ENCODE measurements at regions not wholly inside any gene's neighbourhood (a gene's known extent, or its start where the extent isn't known, plus 50 kb on each side); places are given as distances from the start of the nearest gene placed in this dataset.
"Not testable (repeated sequence)": the region's sequence is repeated elsewhere in the genome, so short reads cannot be mapped to it uniquely, and the experiment has no call there.

- no peak for DNase-seq
These were observed 68.3 kb upstream of the ATF7IP2 start for GRCh38 chr16:10317425-10318001.

DNA sequence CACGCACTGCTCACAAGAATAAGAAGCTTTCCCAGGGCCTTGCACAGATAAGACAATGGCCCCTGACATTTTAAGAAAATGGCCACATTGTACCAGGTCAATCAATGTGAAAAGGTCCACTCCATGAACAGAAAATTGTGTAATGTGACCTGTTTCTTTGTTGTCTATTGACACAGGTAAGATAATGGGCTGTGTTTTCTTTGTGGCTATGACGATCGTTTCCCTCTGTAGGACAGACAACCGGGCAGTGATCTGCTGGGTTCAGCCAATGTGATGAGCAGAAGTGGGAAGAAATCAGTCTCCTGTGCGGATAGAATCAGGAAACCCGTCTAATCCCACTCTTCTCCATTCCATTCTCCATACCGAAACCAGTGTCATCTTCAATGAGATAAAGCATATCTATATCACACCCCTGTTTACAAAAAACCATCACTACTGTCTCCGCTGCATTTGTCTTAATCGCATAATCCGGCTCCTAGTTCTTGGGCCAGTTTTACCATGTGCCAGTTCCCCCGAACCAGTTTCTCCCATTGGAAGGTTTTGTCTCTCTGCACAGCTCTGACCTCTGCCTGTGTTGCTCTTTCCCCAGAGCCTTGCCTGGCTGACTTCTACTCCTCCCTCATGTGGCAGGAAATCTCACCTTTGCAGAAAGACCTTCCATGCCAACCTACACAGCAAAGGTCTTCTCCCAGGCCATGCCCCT lies 66.9 kb upstream of the ATF7IP2 start:
- no peak for DNase-seq

GRCh38 chr16:10321407-10322387 lies 64.2 kb upstream of the ATF7IP2 start:
- DNase-seq: no peak

- DNase-seq: no peak
These were observed 62.9 kb upstream of the ATF7IP2 start for GRCh38 chr16:10322723-10323527.

DNA sequence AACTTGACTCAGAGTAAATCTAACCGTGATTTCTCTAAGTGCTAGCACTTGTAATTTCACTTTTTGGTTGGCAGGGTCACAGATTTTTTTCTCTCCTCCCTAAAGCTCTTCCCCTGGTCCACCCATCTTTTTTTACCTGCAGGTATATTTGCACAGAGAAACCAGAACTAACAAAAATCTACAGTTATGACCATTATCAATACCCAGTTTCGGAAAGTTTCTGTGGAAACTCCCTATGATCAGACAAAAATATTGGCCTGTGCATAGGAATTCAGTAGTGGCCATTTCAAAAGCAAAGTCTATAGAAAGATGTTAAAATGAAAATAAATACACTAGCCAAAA lies 62.4 kb upstream of the ATF7IP2 start:
- no peak for DNase-seq

- DNase-seq: no peak
These were observed 61.7 kb upstream of the ATF7IP2 start for GRCh38 chr16:10324210-10324609.

DNA sequence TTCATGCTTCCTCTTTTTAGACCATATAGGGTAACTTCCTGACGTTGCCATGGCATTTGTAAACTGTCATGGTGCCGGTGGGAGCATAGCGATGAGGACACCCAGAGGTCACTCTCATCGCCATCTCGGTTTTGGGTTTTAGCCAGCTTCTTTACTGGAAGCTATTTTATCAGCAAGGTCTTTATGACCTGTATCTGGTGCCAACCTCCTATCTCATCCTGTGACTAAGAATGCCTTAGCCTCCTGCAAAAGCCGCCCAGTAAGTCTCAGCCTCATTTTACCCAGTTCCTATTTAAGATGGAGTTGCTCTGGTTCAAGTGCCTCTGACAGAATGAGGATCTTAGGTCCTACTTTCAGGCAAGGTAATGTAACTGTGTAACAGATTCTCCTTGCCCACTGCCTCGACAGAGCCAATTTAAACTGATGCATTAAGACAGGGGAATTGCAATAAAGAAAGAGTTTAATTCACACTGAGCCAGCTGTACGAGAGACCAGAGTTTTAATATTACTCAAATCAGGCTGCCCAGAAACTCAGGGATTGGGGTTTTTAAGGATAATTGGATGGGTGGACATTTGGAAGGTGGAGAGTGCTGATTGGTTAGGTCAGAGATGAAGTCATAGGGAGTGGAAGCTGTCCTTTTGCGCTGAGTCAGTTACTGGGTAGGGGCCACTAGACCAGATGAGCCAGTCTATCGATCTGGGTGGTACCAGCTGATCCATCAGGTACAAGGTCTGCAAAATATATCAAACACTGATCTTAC lies 59.9 kb upstream of the ATF7IP2 start:
- DNase-seq: no peak

- no peak for DNase-seq
These were observed 59.2 kb upstream of the ATF7IP2 start for GRCh38 chr16:10326647-10327046.

DNA sequence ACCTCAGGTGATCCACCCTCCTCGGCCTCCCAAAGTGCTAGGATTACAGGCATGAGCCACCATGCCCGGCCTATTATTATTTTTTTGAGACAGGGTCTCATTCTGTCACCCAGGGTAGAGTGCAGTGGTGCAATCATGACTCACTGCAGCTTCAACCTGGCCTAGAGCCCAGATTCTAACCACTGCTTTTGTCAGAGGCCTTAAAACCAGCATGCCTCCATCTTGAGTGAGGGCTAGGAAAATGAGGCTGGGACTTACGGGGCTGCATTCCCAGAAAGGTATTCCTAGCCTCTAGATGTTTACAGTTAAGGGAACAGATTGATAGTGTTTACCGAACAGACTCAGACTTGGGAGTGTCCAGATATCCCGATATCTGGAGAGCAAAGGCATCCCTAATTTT lies 57.6 kb upstream of the ATF7IP2 start:
- not testable (repeated sequence) for DNase-seq

DNA sequence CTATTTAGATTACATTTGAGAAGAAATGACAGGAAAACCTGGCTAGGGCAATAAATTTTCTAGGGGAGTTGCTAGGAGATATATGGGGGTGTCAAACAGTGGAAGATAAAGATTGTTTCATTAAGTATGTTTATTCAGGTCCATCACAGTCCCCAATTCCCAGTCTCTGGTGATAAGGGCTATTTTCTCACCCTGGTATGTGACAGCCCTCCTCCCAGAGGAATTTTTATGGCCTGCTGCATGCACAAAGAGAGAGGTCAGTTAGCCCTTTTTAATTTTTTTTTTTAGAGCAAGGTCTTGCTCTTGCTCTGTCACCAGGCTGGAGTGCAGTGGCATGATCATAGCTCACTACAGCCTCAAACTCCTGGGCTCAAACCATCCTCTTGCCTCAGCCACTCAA lies 53.6 kb upstream of the ATF7IP2 start:
- DNase-seq: no peak

GRCh38 chr16:10332775-10333174 lies 53.1 kb upstream of the ATF7IP2 start:
- DNase-seq: no peak

DNA sequence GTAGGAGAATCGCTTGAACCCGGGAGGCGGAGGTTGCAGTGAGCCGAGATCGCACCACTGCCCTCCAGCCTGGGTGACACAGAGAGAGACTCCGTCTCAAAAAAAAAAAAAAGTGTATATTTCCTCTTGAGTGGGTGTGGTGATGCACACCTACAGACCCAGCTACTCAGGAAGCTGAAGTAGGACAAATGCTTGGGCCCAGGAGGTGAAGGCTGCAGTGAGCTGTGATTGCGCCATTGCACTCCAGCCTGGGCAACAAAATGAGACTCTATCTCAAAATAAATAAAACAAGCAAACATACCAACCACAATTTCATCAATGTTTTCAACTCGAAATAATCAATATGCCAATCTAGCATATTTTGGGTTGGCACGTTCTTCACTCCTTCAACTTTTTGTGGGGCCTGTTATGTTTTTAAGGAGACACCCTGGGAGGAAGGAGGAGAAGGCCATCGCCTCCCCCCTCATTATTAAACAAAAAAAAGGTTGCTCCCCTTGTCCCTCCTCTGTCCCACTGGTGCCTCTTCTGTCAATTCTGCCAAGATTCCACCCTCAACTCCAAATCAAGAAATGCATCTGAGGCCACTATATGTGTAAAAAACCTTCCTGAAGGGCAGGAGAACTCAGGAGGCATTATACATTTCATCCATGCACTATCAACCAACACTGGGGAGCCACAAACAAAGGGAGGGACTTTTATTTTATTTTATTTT lies 52.4 kb upstream of the ATF7IP2 start:
- DNase-seq: no peak

DNA sequence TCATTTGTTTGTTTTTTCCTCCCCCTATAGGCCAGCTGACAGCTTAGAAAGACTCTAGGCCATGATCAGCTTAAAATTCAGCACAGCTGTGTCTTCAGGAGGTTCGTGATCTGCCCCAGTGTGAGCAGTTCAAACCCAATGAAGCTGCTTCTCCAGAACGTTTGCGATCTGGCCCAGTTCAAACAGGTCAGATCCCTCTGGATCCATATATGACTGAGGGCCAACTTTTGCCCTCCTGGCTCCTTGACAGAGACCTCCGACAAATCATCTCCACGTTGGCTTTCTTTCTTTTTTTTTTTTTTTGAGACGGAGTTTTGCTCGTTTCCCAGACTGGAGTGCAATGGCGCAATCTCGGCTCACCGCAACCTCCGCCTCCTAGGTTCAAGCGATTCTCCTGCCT lies 50.2 kb upstream of the ATF7IP2 start:
- DNase-seq: no peak

Measured in NCI-H1436 (cell line).